GM21526 (cell line): ENCODE measurements at regions not wholly inside any gene's neighbourhood (a gene's known extent, or its start where the extent isn't known, plus 50 kb on each side); places are given as distances from the start of the nearest gene placed in this dataset.
"Not testable (repeated sequence)": the region's sequence is repeated elsewhere in the genome, so short reads cannot be mapped to it uniquely, and the experiment has no call there.

Experiments used
- ATAC-seq: cut with Tn5 transposase; IDR thresholded peaks from one replicate; pipeline ENCODE4 v1.9.1; 2021; ENCODE audit warnings: moderate library complexity; ENCODE audit not compliant: unreplicated experiment, low FRiP score

GRCh38 chr2:223176970-223177369 is 125.0 kb downstream of the KCNE4 start:
- no peak for ATAC-seq

- ATAC-seq: no peak
Measured at GRCh38 chr2:223180463-223180862, 128.5 kb downstream of the KCNE4 start.

GRCh38 chr2:223181561-223181960 is 129.6 kb downstream of the KCNE4 start:
- no peak for ATAC-seq

GRCh38 chr2:223182356-223182755 is 130.4 kb downstream of the KCNE4 start:
- no peak for ATAC-seq

GRCh38 chr2:223185638-223186037 is 133.6 kb downstream of the KCNE4 start:
- ATAC-seq: no peak

- ATAC-seq: no peak
Measured at GRCh38 chr2:223187256-223187655, 135.3 kb downstream of the KCNE4 start.

- ATAC-seq: not testable (repeated sequence)
Measured at GRCh38 chr2:223190561-223191206, 138.7 kb downstream of the KCNE4 start.

- no peak for ATAC-seq
Measured at GRCh38 chr2:223196331-223196730, 144.3 kb downstream of the KCNE4 start.

GRCh38 chr2:223197046-223197445 is 145.1 kb downstream of the KCNE4 start:
- no peak for ATAC-seq

GRCh38 chr2:223199531-223200515 is 147.8 kb downstream of the KCNE4 start:
- ATAC-seq: no peak

GRCh38 chr2:223203971-223204929 is 152.3 kb downstream of the KCNE4 start:
- no peak for ATAC-seq

- ATAC-seq: no peak
Measured at GRCh38 chr2:223210489-223210888, 158.5 kb downstream of the KCNE4 start.

- no peak for ATAC-seq
Measured at GRCh38 chr2:223214394-223215253, 162.6 kb downstream of the KCNE4 start.

GRCh38 chr2:223215254-223215516 is 163.2 kb downstream of the KCNE4 start:
- ATAC-seq: no peak

GRCh38 chr2:223217373-223217772 is 165.4 kb downstream of the KCNE4 start:
- no peak for ATAC-seq

GRCh38 chr2:223218587-223219178 is 166.7 kb downstream of the KCNE4 start:
- ATAC-seq: no peak

GRCh38 chr2:223219872-223220657 is 168.1 kb downstream of the KCNE4 start:
- ATAC-seq: no peak

- ATAC-seq: no peak
Measured at GRCh38 chr2:223220658-223220925, 168.6 kb downstream of the KCNE4 start.
